Brain pericyte (primary cell): ENCODE measurements at regions not wholly inside any gene's neighbourhood (a gene's known extent, or its start where the extent isn't known, plus 50 kb on each side); places are given as distances from the start of the nearest gene placed in this dataset.

Experiments used
- DNase-seq: peaks from one replicate; pipeline ENCODE4 v3.0.0-alpha.2; 2012; ENCODE audit warnings: low read depth, low spot score

DNA sequence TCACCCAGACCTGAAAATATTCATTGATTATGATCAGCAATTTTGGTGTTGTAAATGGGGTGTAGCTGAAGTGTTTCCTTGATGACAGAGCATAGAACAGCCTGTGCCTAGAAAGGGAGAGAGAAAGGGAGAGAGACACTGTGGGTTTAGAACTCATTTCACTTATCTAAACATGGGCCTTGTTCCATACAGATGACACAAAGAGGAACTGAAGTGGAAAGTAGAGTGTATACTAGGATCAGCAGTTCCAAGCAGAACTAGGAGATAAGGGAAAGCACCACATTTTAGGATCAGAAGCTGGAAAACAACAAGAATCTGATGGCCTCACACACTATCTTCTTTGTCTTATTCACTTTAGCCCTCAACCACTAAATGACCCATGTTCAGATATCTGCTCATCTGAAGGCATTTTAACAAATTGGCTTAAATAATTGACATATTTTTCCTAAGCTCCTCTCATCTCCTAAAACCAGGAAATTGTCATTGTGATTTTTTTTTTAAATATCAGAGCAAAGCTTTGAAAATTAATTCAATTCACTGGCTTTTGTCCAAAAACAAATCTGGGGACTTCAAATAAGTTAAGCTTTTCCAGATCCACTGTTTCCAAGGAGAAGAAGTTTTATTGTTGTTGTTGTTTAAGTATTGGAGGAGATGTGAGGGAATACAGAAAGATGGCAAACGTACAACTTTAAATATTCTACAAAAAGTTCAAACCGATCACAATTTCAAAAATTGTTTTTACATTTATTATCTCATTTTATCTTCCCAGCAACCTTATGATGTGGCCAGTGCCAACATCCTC is 103.8 kb downstream of the LYPLAL1 start:
- no peak for DNase-seq

DNA sequence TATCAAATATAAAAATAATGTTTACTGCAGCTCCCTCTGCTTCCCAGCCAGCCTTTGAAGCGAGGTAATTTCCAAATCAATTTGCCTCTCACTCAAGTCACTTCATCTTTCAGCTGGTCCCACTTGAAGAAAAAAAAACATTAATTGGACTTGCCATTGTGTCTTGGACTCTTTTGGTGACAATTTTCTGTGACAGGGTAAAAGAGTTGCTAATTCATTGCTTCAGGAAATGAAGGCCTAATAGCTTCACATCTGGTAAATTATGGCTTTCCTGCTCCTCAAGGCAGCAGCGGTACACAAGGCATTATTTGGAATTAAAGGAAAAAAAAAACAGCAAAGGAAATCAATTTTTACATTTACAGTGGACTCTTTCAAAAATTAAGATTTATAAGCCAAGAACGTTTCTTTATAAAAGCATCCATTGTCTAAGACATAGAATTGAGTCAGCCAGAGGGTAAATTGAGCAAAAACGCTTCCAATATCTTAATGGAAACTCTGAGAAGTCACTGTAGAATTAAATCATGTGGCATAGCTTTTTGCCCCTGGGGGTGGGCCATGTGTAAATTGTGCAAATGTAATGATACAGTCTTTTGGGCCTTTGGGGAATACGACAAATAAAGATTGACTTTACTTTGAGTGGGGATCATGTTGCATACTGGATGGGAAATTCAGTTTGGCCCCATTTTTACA is 102.5 kb downstream of the LYPLAL1 start:
- DNase-seq, result no peak

DNA sequence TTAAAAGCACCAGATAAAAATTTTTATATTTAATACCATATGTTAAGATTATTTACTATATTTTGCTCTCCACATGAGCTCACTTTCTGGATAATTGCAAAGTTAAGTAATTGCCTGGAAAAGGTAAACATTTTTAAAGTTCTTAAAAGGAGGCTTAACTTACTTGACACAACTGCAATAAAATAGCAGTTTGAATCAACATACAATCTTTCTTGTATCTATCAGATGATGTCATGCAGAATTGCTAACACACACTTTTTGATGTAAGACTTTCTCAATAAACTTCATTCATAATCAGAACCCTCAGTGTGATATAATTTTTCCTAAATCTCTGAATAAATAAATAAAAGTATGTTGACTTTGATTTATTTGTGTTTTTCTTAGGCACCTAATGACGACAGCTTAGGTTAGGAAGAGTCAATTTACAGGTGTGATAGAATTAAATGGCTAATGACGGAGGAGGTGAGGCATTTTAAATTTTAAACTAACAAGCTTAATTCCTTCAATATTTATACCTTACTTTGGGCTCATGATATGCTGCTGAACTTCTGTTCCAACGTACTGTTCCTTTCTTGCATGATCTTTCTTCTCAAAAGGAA is 99.5 kb downstream of the LYPLAL1 start:
- DNase-seq, result no peak

- no peak for DNase-seq
Observed at GRCh38 chr1:219271818-219272535, 98.3 kb downstream of the LYPLAL1 start.

DNA sequence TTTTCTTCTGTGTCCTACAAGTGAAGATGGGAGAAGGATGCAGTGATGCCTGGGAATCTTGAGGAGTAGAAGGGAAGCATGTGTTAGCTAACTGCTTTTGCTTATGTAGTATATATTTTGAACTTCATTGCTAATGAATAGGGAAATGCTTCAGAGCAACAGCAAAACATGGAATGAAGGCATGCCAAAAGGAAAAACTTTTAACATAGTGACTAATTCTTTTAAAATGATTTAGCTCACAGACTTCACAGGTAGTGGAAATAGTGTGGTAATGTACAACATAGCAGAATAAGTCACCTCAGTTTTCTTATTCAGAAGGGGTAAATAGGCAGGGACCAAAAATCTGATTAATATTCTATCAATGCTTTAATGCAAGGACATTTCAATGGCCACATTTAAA is 95.5 kb downstream of the LYPLAL1 start:
- DNase-seq, result no peak

DNA sequence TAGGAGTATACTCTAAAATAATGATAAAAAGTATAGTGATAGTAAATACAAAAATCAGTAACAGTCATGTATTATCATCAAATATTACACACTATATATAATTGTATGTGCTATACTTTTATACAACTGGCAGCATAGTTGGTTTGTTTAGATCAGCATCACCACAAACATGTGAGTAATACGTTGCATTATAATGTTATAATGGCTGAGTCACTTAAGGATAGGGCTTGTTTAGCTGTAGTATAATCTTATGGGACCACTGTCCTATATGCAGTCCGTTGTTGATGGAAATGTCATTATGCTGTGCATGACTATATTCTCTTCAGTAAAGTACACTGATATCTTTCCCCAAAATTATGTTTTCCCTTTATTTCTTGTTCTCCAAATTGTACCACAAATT is 92.8 kb downstream of the LYPLAL1 start:
- DNase-seq, result no peak

DNA sequence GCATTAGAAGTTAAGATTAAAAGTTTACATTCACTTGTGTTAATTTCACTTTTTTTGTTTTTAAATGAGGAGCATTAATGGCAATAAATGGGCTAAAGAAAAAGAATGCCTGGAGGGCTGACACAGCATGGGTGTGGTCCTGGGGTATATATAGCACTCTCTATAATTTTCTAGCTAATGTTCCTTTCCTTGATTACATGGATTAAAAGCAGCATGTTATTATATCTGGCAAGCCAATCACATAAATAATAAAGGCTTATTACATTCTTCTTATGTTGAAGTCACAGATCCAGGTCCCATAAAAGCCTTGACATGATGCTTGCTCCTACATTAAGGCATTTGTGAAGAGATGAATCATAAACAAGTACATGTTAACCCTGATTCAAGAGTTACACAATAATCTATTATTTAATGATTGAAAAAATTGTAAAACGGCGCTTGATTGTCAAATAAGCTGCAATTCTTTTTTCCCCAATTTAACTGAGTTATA is 91.4 kb downstream of the LYPLAL1 start:
- no peak for DNase-seq

DNA sequence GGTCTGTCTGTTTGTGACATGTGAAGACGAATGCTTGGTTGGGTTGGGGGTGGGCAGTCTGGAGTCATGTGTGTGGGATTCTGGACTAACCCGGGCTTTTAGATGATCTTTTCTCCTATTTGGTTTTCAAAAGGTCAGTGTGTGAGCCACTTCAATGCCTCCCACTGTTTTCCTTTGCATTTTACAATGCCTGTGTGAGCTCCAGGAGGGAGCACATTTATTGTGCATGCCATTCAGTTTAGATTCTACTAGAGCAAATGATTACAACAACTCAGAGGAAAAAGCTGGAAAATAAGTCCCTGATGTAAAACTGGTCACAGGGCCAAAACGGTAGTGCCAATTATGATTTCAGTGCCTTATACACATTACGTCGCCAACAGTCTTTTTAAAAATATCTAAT is 90.9 kb downstream of the LYPLAL1 start:
- DNase-seq, result no peak
